Hematopoietic multipotent progenitor cell treated with erythropoietin and hydrocortisone succinate and interleukin-3 and kit ligand, for 8 days (in vitro differentiated cells): ENCODE measurements at regions not wholly inside any gene's neighbourhood (a gene's known extent, or its start where the extent isn't known, plus 50 kb on each side); places are given as distances from the start of the nearest gene placed in this dataset.
A peak's percentile ranks its signal among the peaks of the same experiment; 100 is the strongest.

Source experiments
- DNase-seq: peaks from one replicate; pipeline ENCODE4 v3.0.0-alpha.2; 2015

DNA sequence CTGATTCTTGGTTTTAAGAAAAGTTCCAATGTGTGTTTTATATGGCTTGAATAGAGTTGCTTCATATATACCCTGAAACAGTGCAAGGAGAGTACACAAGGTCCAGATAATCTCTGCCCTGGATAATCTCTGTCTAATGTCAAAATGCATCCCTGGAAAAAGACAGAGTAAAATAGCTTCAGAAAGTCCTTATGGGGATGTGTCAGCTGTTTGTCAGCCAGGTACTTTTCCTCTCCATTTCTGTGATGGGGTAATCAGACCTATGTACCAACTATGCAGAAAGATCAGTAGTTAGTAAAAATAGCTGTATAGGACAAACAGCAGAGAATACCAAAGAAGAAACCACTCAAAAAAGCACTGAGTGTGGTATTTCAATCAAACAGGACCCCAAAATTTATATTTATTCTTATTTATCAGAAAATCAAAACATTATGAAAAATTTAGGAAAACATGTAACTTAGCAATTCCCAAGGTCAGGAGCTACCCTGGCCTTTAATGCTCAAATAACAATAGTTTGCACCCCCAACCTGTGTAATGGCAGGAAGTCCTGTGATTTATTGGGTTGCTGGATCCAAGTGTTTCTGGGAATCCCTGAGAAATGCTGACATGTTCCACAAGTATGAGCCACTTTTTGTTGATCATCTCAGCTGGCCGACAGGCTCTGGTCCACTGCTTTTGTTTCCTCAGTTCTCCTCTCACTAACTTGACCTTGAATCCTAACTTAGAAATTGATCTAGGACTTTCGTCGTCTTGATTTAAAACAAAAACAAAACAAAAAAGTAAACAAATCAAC lies 69.6 kb downstream of the MDH1 start:
- no peak for DNase-seq

- no peak for DNase-seq
Measured at GRCh38 chr2:63660060-63660459, 71.3 kb downstream of the MDH1 start.

- no peak for DNase-seq
Measured at GRCh38 chr2:63661076-63661475, 72.3 kb downstream of the MDH1 start.

- no peak for DNase-seq
Measured at GRCh38 chr2:63662028-63662804, 73.5 kb downstream of the MDH1 start.

GRCh38 chr2:63663013-63663864 lies 74.5 kb downstream of the MDH1 start:
- DNase-seq, result no peak

- no peak for DNase-seq
Measured at GRCh38 chr2:63665091-63665490, 76.3 kb downstream of the MDH1 start.

DNA sequence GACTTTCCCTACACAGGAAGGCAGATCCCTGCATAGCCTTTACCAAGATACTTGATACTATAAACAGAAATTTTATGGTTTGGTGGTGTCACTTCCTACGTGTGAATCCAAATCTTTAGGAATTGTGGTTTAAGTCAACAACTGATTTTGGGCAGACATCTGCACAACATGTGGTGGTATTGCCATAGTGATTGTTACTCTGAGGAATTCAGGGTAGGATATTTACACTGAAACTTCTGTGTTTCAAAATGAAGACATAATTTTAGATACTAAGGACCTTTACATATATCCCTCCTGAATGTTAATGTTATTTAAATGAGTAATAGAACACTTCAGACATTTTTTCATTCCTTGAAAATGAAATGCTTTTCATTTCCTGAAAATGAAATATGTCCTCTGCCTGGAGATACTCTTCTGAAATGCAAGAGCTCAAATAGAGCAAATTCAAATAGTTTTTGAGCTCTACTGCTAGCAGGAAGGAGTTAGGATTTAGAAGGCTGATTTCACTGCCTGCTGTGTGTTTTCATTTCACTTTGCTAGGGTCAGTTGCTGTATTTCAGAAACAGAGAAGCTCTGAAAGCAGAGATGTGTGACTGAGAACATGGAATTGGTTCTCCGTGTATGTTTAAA lies 77.2 kb downstream of the MDH1 start:
- DNase-seq, result no peak

- no peak for DNase-seq
Measured at GRCh38 chr2:63667132-63667700, 78.5 kb downstream of the MDH1 start.

- DNase-seq, result no peak
Measured at GRCh38 chr2:63668000-63668399, 79.2 kb downstream of the MDH1 start.

GRCh38 chr2:63668466-63668865 lies 79.7 kb downstream of the MDH1 start:
- no peak for DNase-seq

- DNase-seq, result no peak
Measured at GRCh38 chr2:63669596-63669995, 80.8 kb downstream of the MDH1 start.

DNA sequence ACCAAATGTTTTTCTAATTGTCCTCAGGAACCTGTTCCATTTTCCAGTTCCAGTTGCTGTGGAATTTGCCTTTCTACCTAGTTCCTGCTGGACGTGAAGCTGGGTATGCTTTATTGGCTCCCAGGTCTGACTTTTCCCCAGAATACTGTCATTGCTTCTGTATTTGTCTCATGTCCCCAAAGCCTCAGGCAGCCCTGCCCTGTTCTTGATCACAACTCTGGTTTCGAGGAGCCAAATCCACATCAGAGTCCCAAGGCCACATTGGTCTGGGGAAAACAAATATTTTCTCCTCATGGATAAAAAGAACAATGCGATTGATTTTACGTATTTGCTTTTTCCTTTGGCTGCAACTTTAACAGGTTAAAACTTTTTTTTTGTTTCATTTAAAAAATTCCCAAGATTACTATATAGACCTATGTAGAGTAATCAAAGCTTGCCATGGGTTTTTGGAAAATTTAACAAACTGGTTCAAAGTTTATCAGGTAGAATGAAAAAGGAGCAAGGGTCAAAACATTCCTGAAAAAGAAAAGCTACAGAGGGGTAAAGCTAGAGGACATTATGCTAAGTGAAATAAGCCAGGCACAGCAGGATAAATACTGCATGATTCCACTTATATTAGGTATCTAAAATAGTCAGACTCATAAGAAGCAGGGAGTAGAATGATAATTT lies 85.2 kb downstream of the MDH1 start:
- no peak for DNase-seq

DNA sequence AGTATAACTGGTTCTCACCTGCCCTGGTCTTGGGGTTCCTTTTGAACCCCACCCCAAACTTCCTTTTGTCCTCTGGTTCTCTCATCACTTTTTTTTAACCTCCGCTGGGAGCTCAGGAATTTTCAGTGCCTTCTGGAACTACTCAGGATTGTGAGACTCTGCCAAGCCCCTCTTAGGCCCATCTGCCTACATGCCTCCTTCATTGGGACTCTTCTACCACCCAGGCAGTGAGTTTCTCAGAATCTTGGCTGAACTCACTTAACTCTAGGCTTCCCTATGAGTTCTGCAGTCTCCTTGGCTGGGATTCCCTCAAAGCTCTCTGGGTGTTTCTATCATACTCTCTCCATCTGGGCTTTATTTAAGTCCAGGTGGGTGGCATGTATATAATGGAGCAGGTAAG lies 86.3 kb downstream of the MDH1 start:
- no peak for DNase-seq

- DNase-seq, result no peak
Measured at GRCh38 chr2:63676135-63676534, 87.4 kb downstream of the MDH1 start.

DNA sequence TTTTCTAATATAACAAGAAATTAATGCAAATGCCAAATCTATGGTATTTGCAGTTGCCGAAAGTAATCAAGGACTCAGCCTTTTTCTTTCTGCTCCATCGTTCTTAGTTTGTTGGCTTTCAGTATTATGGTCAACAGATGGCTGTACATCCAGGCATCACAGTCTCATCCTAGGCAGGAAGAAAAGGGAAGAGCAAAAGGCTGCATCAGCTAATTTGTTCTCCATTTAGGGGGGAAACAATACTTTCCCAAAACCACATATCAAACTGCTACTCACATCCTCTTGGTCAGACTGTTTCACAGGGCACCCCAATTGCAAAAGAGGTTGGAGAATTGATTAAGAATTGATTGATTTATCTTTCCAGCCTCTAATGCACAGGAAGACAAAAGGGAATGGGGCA lies 89.3 kb downstream of the MDH1 start:
- no peak for DNase-seq

- no peak for DNase-seq
Measured at GRCh38 chr2:63678551-63678950, 89.8 kb downstream of the MDH1 start.

GRCh38 chr2:63679252-63679855 lies 90.6 kb downstream of the MDH1 start:
- DNase-seq, result no peak

DNA sequence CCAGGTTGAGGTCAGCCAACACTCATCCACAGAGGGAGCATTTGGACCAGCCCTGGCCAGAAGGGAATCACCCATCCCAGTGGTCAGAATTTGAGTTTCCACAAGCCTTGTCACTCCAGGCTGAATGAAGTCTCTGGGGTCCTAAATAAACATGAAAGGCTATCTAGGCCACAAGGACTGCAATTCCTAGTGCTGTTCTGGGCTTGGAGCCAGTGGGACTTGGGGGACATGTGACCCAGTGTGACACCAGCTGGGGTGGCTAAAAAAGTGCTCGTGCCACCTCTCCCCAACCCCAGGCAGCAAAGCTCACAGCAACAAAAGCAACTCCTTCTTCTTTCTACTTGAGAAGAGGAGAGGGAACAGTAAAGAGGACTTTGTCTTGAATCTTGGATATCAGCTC lies 91.7 kb downstream of the MDH1 start:
- DNase-seq, result no peak

DNA sequence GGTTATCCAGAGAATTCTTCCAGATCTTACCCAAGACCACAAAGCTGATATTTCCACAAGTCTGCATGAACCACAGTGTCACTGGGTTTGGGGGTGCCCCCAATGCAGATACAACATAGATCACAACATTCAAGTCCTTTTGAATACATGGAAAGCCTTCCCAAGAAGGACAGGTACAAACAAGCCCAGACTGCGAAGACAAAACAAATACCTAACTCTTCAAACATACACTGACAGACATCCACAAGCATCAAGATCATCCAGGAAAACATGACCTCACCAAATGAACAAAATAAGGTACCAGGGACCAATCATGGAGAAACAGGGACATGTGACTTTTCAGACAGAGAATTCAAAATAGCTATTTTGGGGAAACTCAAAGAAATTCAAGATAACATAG lies 93.1 kb downstream of the MDH1 start:
- DNase-seq, result no peak

DNA sequence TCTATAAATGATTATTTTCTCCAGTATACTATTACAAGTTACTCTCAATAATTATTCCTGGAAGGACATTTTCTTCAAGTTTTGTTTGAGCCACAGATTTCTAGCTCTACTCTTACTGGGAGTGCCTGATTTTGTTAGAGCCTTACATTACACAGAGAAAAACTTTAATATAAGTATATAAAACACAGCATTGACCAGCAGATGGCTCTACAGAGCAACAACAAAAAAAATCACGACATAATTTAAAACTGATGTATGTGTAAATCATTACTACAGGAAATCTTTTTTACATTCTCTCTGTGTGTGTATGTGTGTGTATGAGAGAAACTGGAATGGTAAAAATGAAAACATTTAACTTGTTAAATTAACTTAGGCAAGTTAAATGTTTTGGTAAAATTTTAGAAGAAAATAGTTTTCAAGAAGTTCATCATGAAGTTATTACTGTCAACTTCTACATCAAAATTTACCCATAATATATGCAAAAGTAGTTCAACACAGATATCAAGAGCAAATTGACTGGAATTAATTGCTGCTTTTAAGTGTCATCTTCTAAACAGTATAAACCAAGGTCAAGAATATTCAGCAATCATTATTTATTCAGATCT lies 103.3 kb downstream of the MDH1 start:
- peak; percentile 54 for DNase-seq

DNA sequence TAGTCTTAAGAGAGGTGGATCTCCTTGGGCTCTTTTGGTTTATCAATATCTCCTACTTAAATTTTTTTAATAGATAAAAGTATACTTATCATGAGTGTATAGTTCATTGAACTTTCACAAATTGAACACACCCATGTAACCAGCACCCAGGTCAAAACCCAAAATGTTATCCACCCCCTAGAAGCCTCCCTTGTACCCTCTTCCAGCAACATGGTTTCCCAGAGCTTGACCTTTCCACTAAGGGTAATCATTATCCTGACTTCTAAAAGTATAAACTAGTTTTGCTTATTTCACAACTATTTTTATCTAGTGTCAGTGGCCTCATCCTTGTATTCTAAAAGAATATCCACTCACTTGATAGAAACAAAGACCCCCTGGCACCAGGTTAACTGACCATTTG lies 106.8 kb downstream of the MDH1 start:
- DNase-seq, result no peak
